GM23248 (cell line): ENCODE measurements at regions not wholly inside any gene's neighbourhood (a gene's known extent, or its start where the extent isn't known, plus 50 kb on each side); places are given as distances from the start of the nearest gene placed in this dataset.

Experiments used
- EZH2 ChIP-seq: fragments of 200-600 bp; sonication (generic); IDR thresholded peaks from 2 replicates; pipeline ENCODE4 v1.6.1; 2018; ENCODE audit warnings: antibody characterized with exemption, mild to moderate bottlenecking; ENCODE audit not compliant: insufficient read depth, poor library complexity, severe bottlenecking
- EZH2phosphoT487 ChIP-seq: fragments of 200-600 bp; sonication (generic); IDR thresholded peaks from 2 replicates; pipeline ENCODE4 v1.6.1; 2018; ENCODE audit warnings: antibody characterized with exemption, moderate library complexity, mild to moderate bottlenecking, low read depth; ENCODE audit not compliant: insufficient read depth

DNA sequence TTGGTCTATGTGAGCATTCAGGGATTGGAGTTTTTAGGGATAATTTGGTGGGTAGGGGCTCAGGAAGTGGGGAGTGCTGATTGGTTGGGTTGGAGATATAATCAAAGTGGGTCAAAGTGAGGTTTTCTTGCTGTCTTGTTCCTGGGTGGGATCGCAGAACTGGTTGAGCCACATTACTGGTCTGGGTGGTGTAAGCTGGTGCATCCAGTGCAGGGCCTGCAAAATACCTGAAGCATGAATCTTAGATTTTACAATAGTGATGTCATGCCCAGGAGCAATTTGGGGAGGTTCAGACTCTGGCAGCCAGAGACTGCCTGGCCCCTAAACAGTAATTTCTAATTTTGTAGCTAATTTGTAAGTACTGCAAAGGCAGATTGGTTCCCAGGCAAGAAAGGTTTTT lies 665.6 kb upstream of the PRKX start:
- TF ChIP-seq EZH2: no peak
- TF ChIP-seq EZH2phosphoT487: no peak
